Endodermal cell (in vitro differentiated cells): ENCODE measurements at regions not wholly inside any gene's neighbourhood (a gene's known extent, or its start where the extent isn't known, plus 50 kb on each side); places are given as distances from the start of the nearest gene placed in this dataset.

Experiments
- DNase-seq: peaks from one replicate; pipeline ENCODE4 v3.0.0-alpha.2; 2017
- H3K27ac ChIP-seq: 2 replicates; pipeline ENCODE4 v1.5.1; 2013; ENCODE audit warnings: mild to moderate bottlenecking, low read depth, low read length, moderate library complexity
- H3K27me3 ChIP-seq: 2 replicates; pipeline ENCODE4 v1.6.1; 2013; ENCODE audit warnings: mild to moderate bottlenecking, low read length, moderate library complexity; ENCODE audit not compliant: insufficient read depth, control insufficient read depth, poor library complexity, severe bottlenecking
- H3K36me3 ChIP-seq: 2 replicates; pipeline ENCODE4 v1.7.0; 2013; ENCODE audit warnings: mild to moderate bottlenecking, low read length, moderate library complexity; ENCODE audit not compliant: control insufficient read depth, insufficient read depth
- H3K4me1 ChIP-seq: one replicate; pipeline ENCODE4 v1.7.0; 2013; ENCODE audit warnings: low read length; ENCODE audit not compliant: control insufficient read depth, insufficient read depth
- H3K4me3 ChIP-seq: 2 replicates; pipeline ENCODE4 v1.5.1; 2013; ENCODE audit warnings: mild to moderate bottlenecking, low read length, moderate library complexity
- H3K9ac ChIP-seq: 2 replicates; pipeline ENCODE4 v1.6.1; 2013; ENCODE audit warnings: mild to moderate bottlenecking, low read length, moderate library complexity; ENCODE audit not compliant: poor library complexity, severe bottlenecking; ENCODE audit errors: extremely low read depth
- H3K9me3 ChIP-seq: 2 replicates; pipeline ENCODE4 v1.6.1; 2013; ENCODE audit warnings: mild to moderate bottlenecking, low read length, moderate library complexity; ENCODE audit not compliant: control insufficient read depth
- H3K27ac Mint-ChIP-seq: 2 replicates; pipeline ENCODE4 v1.8.0; 2020; ENCODE audit warnings: mixed read lengths
- H3K27me3 Mint-ChIP-seq: 2 replicates; pipeline ENCODE4 v1.8.0; 2021; ENCODE audit warnings: mild to moderate bottlenecking, mixed read lengths; ENCODE audit not compliant: insufficient read depth
- H3K36me3 Mint-ChIP-seq: 2 replicates; pipeline ENCODE4 v1.8.0; 2020; ENCODE audit warnings: low read depth, mixed read lengths
- H3K4me1 Mint-ChIP-seq: 2 replicates; pipeline ENCODE4 v1.8.0; 2020; ENCODE audit warnings: mixed read lengths
- H3K4me3 Mint-ChIP-seq: 2 replicates; pipeline ENCODE4 v1.8.0; 2020; ENCODE audit warnings: mild to moderate bottlenecking, moderate library complexity, mixed read lengths
- H3K9me3 Mint-ChIP-seq: 2 replicates; pipeline ENCODE4 v1.8.0; 2020; ENCODE audit warnings: mild to moderate bottlenecking, mixed read lengths
- CTCF ChIP-seq: fragments of 200-600 bp; sonication (generic); conservative IDR thresholded peaks from 2 replicates; pipeline ENCODE4 v1.5.0; 2021; ENCODE audit warnings: antibody characterized with exemption, mild to moderate bottlenecking
- WGBS, 2 experiments: methylation state at CpG; one replicate each; pipeline versions ENCODE4 v1.1.5 to v1.1.7; 2013; ENCODE audit warnings: missing lambda C conversion rate in 2 of 2, mixed read lengths in 1 of 2; ENCODE audit not compliant: insufficient coverage in 1 of 2, insufficient read length in 1 of 2; 5-methylcytosine and 5-hydroxymethylcytosine counted together

GRCh38 chr2:216770050-216770449 lies 74.7 kb upstream of the IGFBP5 start:
- Histone ChIP-seq H3K9me3 (no peaks in the 10 kb centered on the region), H3K9ac (no peak overlapping the region), H3K4me3 (no peak overlapping the region), H3K27me3 (no peaks in the 10 kb centered on the region), H3K36me3 (no peaks in the 10 kb centered on the region), H3K4me1 (peaks cover 4% of the 10 kb centered on the region), H3K27ac (no peak overlapping the region)
- no peak overlapping the region for H3K27ac Mint-ChIP-seq
- no peaks in the 10 kb centered on the region for H3K36me3 Mint-ChIP-seq
- no peak for TF ChIP-seq CTCF
- H3K4me1 Mint-ChIP-seq = peaks cover 34% of the 10 kb centered on the region
- no peak for DNase-seq
- H3K4me3 Mint-ChIP-seq = no peak overlapping the region
- WGBS, 2 experiments = 89 to 96% methylated on average over 3 of the region's 3 CpGs
- peaks cover 3% of the 10 kb centered on the region for H3K9me3 Mint-ChIP-seq
- peaks cover 9% of the 10 kb centered on the region for H3K27me3 Mint-ChIP-seq

- H3K27ac ChIP-seq = no peak overlapping the region
- TF ChIP-seq CTCF = no peak
- no peaks in the 10 kb centered on the region for H3K36me3 ChIP-seq
- H3K36me3 Mint-ChIP-seq = no peaks in the 10 kb centered on the region
- H3K4me1 Mint-ChIP-seq = peaks cover 36% of the 10 kb centered on the region
- H3K27me3 ChIP-seq = no peaks in the 10 kb centered on the region
- no peak overlapping the region for H3K27ac Mint-ChIP-seq
- peaks cover 4% of the 10 kb centered on the region for H3K4me1 ChIP-seq
- H3K9ac ChIP-seq = no peak overlapping the region
- peaks cover 9% of the 10 kb centered on the region for H3K27me3 Mint-ChIP-seq
- no peak overlapping the region for H3K4me3 ChIP-seq
- peaks cover 3% of the 10 kb centered on the region for H3K9me3 Mint-ChIP-seq
- no peaks in the 10 kb centered on the region for H3K9me3 ChIP-seq
- no peak for DNase-seq
- no peak overlapping the region for H3K4me3 Mint-ChIP-seq
These were observed 74.3 kb upstream of the IGFBP5 start for GRCh38 chr2:216769626-216770025.

GRCh38 chr2:216768908-216769411 lies 73.6 kb upstream of the IGFBP5 start:
- WGBS, 2 experiments = 85% methylated on average over 3 of the region's 3 CpGs; no CpG with 5 or more reads in 1 of the 2 experiments
- no peaks in the 10 kb centered on the region for H3K36me3 Mint-ChIP-seq
- Histone ChIP-seq H3K9ac (no peak overlapping the region), H3K27ac (no peak overlapping the region), H3K36me3 (no peaks in the 10 kb centered on the region), H3K9me3 (no peaks in the 10 kb centered on the region), H3K4me3 (no peak overlapping the region), H3K4me1 (peaks cover 4% of the 10 kb centered on the region), H3K27me3 (no peaks in the 10 kb centered on the region)
- no peak for TF ChIP-seq CTCF
- peaks cover 3% of the 10 kb centered on the region for H3K27me3 Mint-ChIP-seq
- peaks cover 36% of the 10 kb centered on the region for H3K4me1 Mint-ChIP-seq
- H3K27ac Mint-ChIP-seq = no peak overlapping the region
- no peak overlapping the region for H3K4me3 Mint-ChIP-seq
- DNase-seq = no peak
- H3K9me3 Mint-ChIP-seq = peaks cover 3% of the 10 kb centered on the region
